SK-N-SH treated with all-trans-retinoic acid at 6 μM for 48 hours (cell line): ENCODE measurements at regions not wholly inside any gene's neighbourhood (a gene's known extent, or its start where the extent isn't known, plus 50 kb on each side); places are given as distances from the start of the nearest gene placed in this dataset.

Experiments
- ATAC-seq: fragments of 200-7000 bp; cut with Tn5 transposase; 3 replicates; pipeline ENCODE4 v1.9.1; 2020; ENCODE audit warnings: mild to moderate bottlenecking, moderate library complexity
- BACH2 ChIP-seq: fragments of 250-450 bp; sonication (Bioruptor Pico); IDR thresholded peaks from 2 replicates; pipeline ENCODE4 v1.9.0; 2021; ENCODE audit warnings: mild to moderate bottlenecking, borderline replicate concordance
- CSDC2 ChIP-seq: fragments of 250-450 bp; sonication (Bioruptor Pico); IDR thresholded peaks from 2 replicates; pipeline ENCODE4 v1.5.0; 2020; ENCODE audit warnings: mild to moderate bottlenecking, moderate library complexity
- CSRNP3 ChIP-seq: fragments of 250-450 bp; sonication (Bioruptor Pico); IDR thresholded peaks from 2 replicates; pipeline ENCODE4 v1.5.1; 2021; ENCODE audit warnings: mild to moderate bottlenecking, moderate library complexity
- GLIS3 ChIP-seq: fragments of 250-450 bp; sonication (Bioruptor Pico); IDR thresholded peaks from 2 replicates; pipeline ENCODE4 v1.5.0; 2020; ENCODE audit warnings: mild to moderate bottlenecking, moderate library complexity
- ISL1 ChIP-seq: fragments of 250-450 bp; sonication (Bioruptor Pico); IDR thresholded peaks from 2 replicates; pipeline ENCODE4 v2.1.2; 2022; ENCODE audit warnings: mild to moderate bottlenecking, moderate library complexity
- OSR1 ChIP-seq: fragments of 250-450 bp; sonication (Bioruptor Pico); IDR thresholded peaks from 2 replicates; pipeline ENCODE4 v1.8.0; 2022; ENCODE audit warnings: moderate library complexity, mild to moderate bottlenecking, inconsistent platforms
- PATZ1 ChIP-seq: fragments of 250-450 bp; sonication (Bioruptor Pico); IDR thresholded peaks from 2 replicates; pipeline ENCODE4 v1.8.0; 2020; ENCODE audit warnings: mild to moderate bottlenecking, moderate library complexity, borderline replicate concordance
- POU6F1 ChIP-seq: fragments of 250-450 bp; sonication (Bioruptor Pico); IDR thresholded peaks from 2 replicates; pipeline ENCODE4 v1.8.0; 2021; ENCODE audit warnings: low read depth, mild to moderate bottlenecking, moderate library complexity, borderline replicate concordance
- PPARA ChIP-seq: fragments of 250-450 bp; sonication (Bioruptor Pico); IDR thresholded peaks from 2 replicates; pipeline ENCODE4 v1.5.0; 2020; ENCODE audit warnings: mild to moderate bottlenecking, borderline replicate concordance
- RARB ChIP-seq: fragments of 250-450 bp; sonication (Bioruptor Pico); IDR thresholded peaks from 2 replicates; pipeline ENCODE4 v1.8.0; 2021; ENCODE audit warnings: mild to moderate bottlenecking, moderate library complexity
- SNAI2 ChIP-seq: fragments of 250-450 bp; sonication (Bioruptor Pico); IDR thresholded peaks from 2 replicates; pipeline ENCODE4 v1.5.0; 2020; ENCODE audit warnings: mild to moderate bottlenecking, moderate library complexity
- TCF4 ChIP-seq: fragments of 250-450 bp; sonication (Bioruptor Pico); IDR thresholded peaks from 2 replicates; pipeline ENCODE4 v1.8.0; 2021; ENCODE audit warnings: mild to moderate bottlenecking, moderate library complexity, borderline replicate concordance
- TOX ChIP-seq: fragments of 250-450 bp; sonication (Bioruptor Pico); IDR thresholded peaks from 2 replicates; pipeline ENCODE4 v1.8.0; 2021; ENCODE audit warnings: mild to moderate bottlenecking, moderate library complexity, borderline replicate concordance
- TSHZ2 ChIP-seq: fragments of 250-450 bp; sonication (Bioruptor Pico); IDR thresholded peaks from 2 replicates; pipeline ENCODE4 v1.5.0; 2020; ENCODE audit warnings: mild to moderate bottlenecking, moderate library complexity
- ZC3H10 ChIP-seq: fragments of 250-450 bp; sonication (Bioruptor Pico); IDR thresholded peaks from 2 replicates; pipeline ENCODE4 v1.5.1; 2021; ENCODE audit warnings: mild to moderate bottlenecking, moderate library complexity
- ZFP3 ChIP-seq: fragments of 250-450 bp; sonication (Bioruptor Pico); IDR thresholded peaks from 2 replicates; pipeline ENCODE4 v1.5.0; 2020; ENCODE audit warnings: mild to moderate bottlenecking, moderate library complexity
- ZNF565 ChIP-seq: fragments of 450-650 bp; formaldehyde crosslinking; conservative IDR thresholded peaks from 2 replicates; pipeline ENCODE4 v1.5.0; 2020; ENCODE audit warnings: low read depth, mild to moderate bottlenecking, moderate library complexity
- ZNF8 ChIP-seq: fragments of 450-650 bp; formaldehyde crosslinking; IDR thresholded peaks from 2 replicates; pipeline ENCODE4 v1.5.0; 2020; ENCODE audit warnings: mild to moderate bottlenecking, moderate library complexity

GRCh38 chr12:90090929-90091651 lies 382.5 kb upstream of the ATP2B1 start (continued):
- TF ChIP-seq TSHZ2 (no peak), TCF4 (CRISPR knock-in tag) (no peak), ZNF8 (CRISPR knock-in tag) (no peak), BACH2 (CRISPR knock-in tag) (no peak), ZC3H10 (no peak), POU6F1 (CRISPR knock-in tag) (no peak), CSDC2 (CRISPR knock-in tag) (no peak), PPARA (no peak)

- no peak for TF ChIP-seq ZNF565 (CRISPR knock-in tag)
- TF ChIP-seq ZFP3 (CRISPR knock-in tag), result no peak
- TF ChIP-seq SNAI2 (CRISPR knock-in tag), result no peak
- no peak for TF ChIP-seq ISL1
- no peak for TF ChIP-seq BACH2 (CRISPR knock-in tag)
- TF ChIP-seq TSHZ2, result no peak
- no peak for TF ChIP-seq ZNF8 (CRISPR knock-in tag)
- no peak for TF ChIP-seq PATZ1
- TF ChIP-seq PPARA, result no peak
- TF ChIP-seq CSRNP3 (CRISPR knock-in tag), result no peak
- no peak for TF ChIP-seq TCF4 (CRISPR knock-in tag)
- TF ChIP-seq CSDC2 (CRISPR knock-in tag), result no peak
- TF ChIP-seq OSR1 (CRISPR knock-in tag), result no peak
- TF ChIP-seq POU6F1 (CRISPR knock-in tag), result no peak
- no peak for TF ChIP-seq TOX
- TF ChIP-seq RARB (CRISPR knock-in tag), result no peak
- TF ChIP-seq GLIS3 (CRISPR knock-in tag), result no peak
- peak; percentile 38; the same call in 2 of the 3 replicates for ATAC-seq
These were observed 377.6 kb upstream of the ATP2B1 start for GRCh38 chr12:90086281-90086680.
